HepG2 (cell line): ENCODE measurements at regions not wholly inside any gene's neighbourhood (a gene's known extent, or its start where the extent isn't known, plus 50 kb on each side); places are given as distances from the start of the nearest gene placed in this dataset.

ENCODE experiments used
- ATF5 ChIP-seq: sonication (generic); formaldehyde crosslinking; IDR thresholded peaks from 2 replicates; pipeline ENCODE4 v1.4.0; 2020; ENCODE audit warnings: mild to moderate bottlenecking, low read depth, missing genetic modification reagents
- BCL6 ChIP-seq: IDR thresholded peaks from 2 replicates; pipeline ENCODE4 v1.6.1; 2016; ENCODE audit warnings: missing genetic modification reagents, missing compliant biosample characterization
- CTCF ChIP-seq: sonication (generic); formaldehyde crosslinking; IDR thresholded peaks from 2 replicates; pipeline ENCODE4 v1.5.0; 2020; ENCODE audit warnings: mild to moderate bottlenecking, missing genetic modification reagents, moderate library complexity
- FOXA3 ChIP-seq: IDR thresholded peaks from 2 replicates; pipeline ENCODE4 v1.6.1; 2016; ENCODE audit warnings: missing genetic modification reagents, missing compliant biosample characterization
- HCFC1 ChIP-seq: fragments of 150-350 bp; IDR thresholded peaks from 2 replicates; pipeline ENCODE4 v1.6.1; 2014; ENCODE audit warnings: low read depth, low read length
- PBX2 ChIP-seq: IDR thresholded peaks from 2 replicates; pipeline ENCODE4 v1.6.1; 2016; ENCODE audit warnings: control low read depth
- PPARG ChIP-seq: conservative IDR thresholded peaks from 2 replicates; pipeline ENCODE4 v1.6.1; 2016; ENCODE audit warnings: missing biosample characterization, missing genetic modification reagents
- RCOR2 ChIP-seq: IDR thresholded peaks from 2 replicates; pipeline ENCODE4 v1.6.1; 2016; ENCODE audit warnings: missing biosample characterization, missing genetic modification reagents
- REPIN1 ChIP-seq: sonication (generic); formaldehyde crosslinking; IDR thresholded peaks from 2 replicates; pipeline ENCODE4 v1.8.0; 2022; ENCODE audit warnings: missing genetic modification reagents, low read depth, mild to moderate bottlenecking, borderline replicate concordance
- SOX13 ChIP-seq, 3 experiments: fragments of 450-650 bp in 1 of 3; sonication (generic) in 1 of 3; formaldehyde crosslinking in 1 of 3; IDR thresholded peaks in 2 of 3; conservative IDR thresholded peaks in 1 of 3; 2 replicates each; pipeline versions ENCODE4 v1.5.0 to v1.6.1; 2016 to 2020; ENCODE audit warnings: antibody characterized with exemption in 1 of 3, mild to moderate bottlenecking in 1 of 3, missing compliant biosample characterization in 1 of 3, missing genetic modification reagents in 1 of 3, moderate library complexity in 1 of 3
- TCF7L2 ChIP-seq: IDR thresholded peaks from 2 replicates; pipeline ENCODE4 v1.6.1; 2011; ENCODE audit warnings: mild to moderate bottlenecking, low read depth, low read length, moderate library complexity
- ZBTB14 ChIP-seq: sonication (generic); formaldehyde crosslinking; IDR thresholded peaks from 2 replicates; pipeline ENCODE4 v1.4.0; 2020; ENCODE audit warnings: missing genetic modification reagents
- ZBTB46 ChIP-seq: sonication (generic); formaldehyde crosslinking; IDR thresholded peaks from 2 replicates; pipeline ENCODE4 v1.4.0; 2020; ENCODE audit warnings: mild to moderate bottlenecking, missing genetic modification reagents, borderline replicate concordance
- ZMYM3 ChIP-seq: sonication (generic); formaldehyde crosslinking; IDR thresholded peaks from 2 replicates; pipeline ENCODE4 v1.5.1; 2020; ENCODE audit warnings: mild to moderate bottlenecking, missing genetic modification reagents
- ZNF142 ChIP-seq: sonication (generic); formaldehyde crosslinking; IDR thresholded peaks from 2 replicates; pipeline ENCODE4 v1.4.0; 2020; ENCODE audit warnings: missing genetic modification reagents
- ZNF331 ChIP-seq: sonication (generic); formaldehyde crosslinking; IDR thresholded peaks from 2 replicates; pipeline ENCODE4 v1.4.0; 2020; ENCODE audit warnings: missing genetic modification reagents
- ZNF580 ChIP-seq: IDR thresholded peaks from 2 replicates; pipeline ENCODE4 v1.6.1; 2016; ENCODE audit warnings: low read depth, borderline replicate concordance

- TF ChIP-seq PPARG (CRISPR knock-in tag) (peak; percentile 58; the same call in 1 of the 2 replicates), ZBTB46 (CRISPR knock-in tag) (no peak), TCF7L2 (no peak), REPIN1 (peak; percentile 32; the same call in 1 of the 2 replicates), ZNF580 (CRISPR knock-in tag) (no peak), ZNF331 (no peak), HCFC1 (no peak), ZMYM3 (no peak), FOXA3 (CRISPR knock-in tag) (peak; percentile 12; the same call in 1 of the 2 replicates), CTCF (no peak), ZNF142 (CRISPR knock-in tag) (no peak), PBX2 (CRISPR knock-in tag) (no peak), RCOR2 (CRISPR knock-in tag) (no peak), ATF5 (no peak), SOX13 (IDR thresholded peaks at IDR 0.05) (no peak), SOX13 (CRISPR knock-in tag; conservative IDR thresholded peaks at IDR 0.05 in 1 of 2, IDR thresholded peaks at IDR 0.05 in 1 of 2) (peak in 1 of 2 experiments; percentile 57; a peak in 2 of 4 replicates), ZBTB14 (CRISPR knock-in tag) (no peak; the same call in 1 of the 2 replicates), BCL6 (CRISPR knock-in tag) (peak; percentile 74; the same call in 1 of the 2 replicates)
Observed at GRCh38 chr9:134265078-134265477, 61.2 kb upstream of the RXRA start (continued).
